ENCODE measurements at regions not wholly inside any gene's neighbourhood (a gene's known extent, or its start where the extent isn't known, plus 50 kb on each side); places are given as distances from the start of the nearest gene placed in this dataset.
"Not testable (repeated sequence)": the region's sequence is repeated elsewhere in the genome, so short reads cannot be mapped to it uniquely, and the experiment has no call there.

DNA sequence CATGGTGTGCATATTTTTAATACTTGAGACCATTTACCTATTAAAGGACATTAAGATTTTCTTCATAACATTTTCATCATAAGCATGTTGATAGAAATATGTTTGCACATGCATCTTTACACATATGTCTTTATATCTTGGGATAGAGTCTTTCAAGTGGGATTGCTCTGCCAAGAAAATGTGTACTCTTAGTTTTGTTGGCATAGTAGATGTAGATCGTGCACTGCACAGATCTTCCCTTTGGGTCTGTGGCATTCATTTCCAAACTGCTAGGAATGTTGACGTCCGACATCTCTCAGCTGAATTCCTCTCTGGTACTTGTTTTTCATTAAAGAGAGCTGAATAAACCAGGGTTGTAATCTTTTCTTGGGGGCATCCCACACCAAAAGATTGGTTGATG, 183.2 kb upstream of the RPRM start:
- in situ Hi-C loops (cut with HindIII; ENCODE audit: low pct_ligation_motif_present, low sequenced_read_pairs) = no loop called here
- H3K27ac ChIP-seq = no peak overlapping the region
- no peaks in the 10 kb centered on the region for H3K36me3 ChIP-seq (replicated peaks)
- TF ChIP-seq, protein P1, sequence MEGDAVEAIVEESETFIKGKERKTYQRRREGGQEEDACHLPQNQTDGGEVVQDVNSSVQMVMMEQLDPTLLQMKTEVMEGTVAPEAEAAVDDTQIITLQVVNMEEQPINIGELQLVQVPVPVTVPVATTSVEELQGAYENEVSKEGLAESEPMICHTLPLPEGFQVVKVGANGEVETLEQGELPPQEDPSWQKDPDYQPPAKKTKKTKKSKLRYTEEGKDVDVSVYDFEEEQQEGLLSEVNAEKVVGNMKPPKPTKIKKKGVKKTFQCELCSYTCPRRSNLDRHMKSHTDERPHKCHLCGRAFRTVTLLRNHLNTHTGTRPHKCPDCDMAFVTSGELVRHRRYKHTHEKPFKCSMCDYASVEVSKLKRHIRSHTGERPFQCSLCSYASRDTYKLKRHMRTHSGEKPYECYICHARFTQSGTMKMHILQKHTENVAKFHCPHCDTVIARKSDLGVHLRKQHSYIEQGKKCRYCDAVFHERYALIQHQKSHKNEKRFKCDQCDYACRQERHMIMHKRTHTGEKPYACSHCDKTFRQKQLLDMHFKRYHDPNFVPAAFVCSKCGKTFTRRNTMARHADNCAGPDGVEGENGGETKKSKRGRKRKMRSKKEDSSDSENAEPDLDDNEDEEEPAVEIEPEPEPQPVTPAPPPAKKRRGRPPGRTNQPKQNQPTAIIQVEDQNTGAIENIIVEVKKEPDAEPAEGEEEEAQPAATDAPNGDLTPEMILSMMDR (IDR thresholded peaks at IDR 0.05; ENCODE audit: low read depth, low read length, missing control alignments) = no peak
- no peaks in the 10 kb centered on the region for H3K27me3 ChIP-seq (replicated peaks)
- DNase-seq = no peak
- no peak overlapping the region for H3K4me3 ChIP-seq (ENCODE audit: low read depth, low read length)

GRCh38 chr2:153663371-153663770, 184.8 kb upstream of the RPRM start:
- DNase-seq = no peak
- H3K4me3 ChIP-seq (ENCODE audit: low read depth, low read length) = no peak overlapping the region
- in situ Hi-C loops (cut with HindIII; ENCODE audit: low pct_ligation_motif_present, low sequenced_read_pairs) = no loop called here
- H3K27ac ChIP-seq = no peak overlapping the region
- no peaks in the 10 kb centered on the region for H3K36me3 ChIP-seq (replicated peaks)
- TF ChIP-seq, protein P1 (IDR thresholded peaks at IDR 0.05; ENCODE audit: low read depth, low read length, missing control alignments) = no peak
- no peaks in the 10 kb centered on the region for H3K27me3 ChIP-seq (replicated peaks)

DNA sequence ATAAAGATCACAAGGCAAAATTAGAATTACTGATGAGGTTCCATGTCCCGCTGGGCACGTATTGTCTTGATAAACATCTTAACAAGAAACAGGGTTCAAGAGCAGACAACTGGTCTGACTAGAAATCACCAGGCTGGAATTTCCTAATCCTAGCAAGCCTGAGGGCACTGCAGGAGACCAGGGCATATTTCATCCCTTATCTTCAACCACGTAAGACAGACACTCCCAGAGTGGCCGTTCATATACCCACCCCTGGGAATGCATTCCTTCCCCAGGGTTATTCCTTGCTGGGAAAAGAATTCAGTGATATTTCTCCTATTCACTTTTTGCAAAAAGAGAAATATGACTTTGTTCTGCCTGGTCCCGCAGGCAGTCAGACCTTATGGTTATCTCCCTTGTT, 185.4 kb upstream of the RPRM start:
- H3K27me3 ChIP-seq (replicated peaks); DNase-seq; H3K36me3 ChIP-seq (replicated peaks); in situ Hi-C loops (cut with HindIII; ENCODE audit: low pct_ligation_motif_present, low sequenced_read_pairs); H3K4me3 ChIP-seq (ENCODE audit: low read depth, low read length); H3K27ac ChIP-seq: not testable (repeated sequence)

DNA sequence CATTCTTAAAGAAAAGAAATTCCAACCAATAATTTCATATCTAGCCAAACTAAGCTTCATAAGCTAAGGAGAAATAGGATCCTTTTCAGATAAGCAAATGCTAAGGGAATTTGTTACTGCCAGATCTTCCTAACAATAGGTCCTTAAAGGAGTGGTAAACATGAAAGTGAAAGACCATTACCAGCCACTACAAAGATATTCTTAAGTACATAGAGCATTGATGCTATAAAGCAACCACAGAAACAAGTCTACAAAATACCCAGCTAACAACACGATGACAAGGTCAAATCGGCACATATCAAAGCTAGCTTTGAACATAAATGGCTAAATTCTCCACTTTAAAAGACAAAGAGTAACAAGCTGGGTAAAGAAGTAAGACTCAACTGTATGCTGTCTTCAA, 188.9 kb upstream of the RPRM start:
- in situ Hi-C loops (cut with HindIII; ENCODE audit: low pct_ligation_motif_present, low sequenced_read_pairs) = no loop called here
- Histone ChIP-seq H3K4me3 (ENCODE audit: low read depth, low read length) (no peak overlapping the region), H3K27ac (no peak overlapping the region), H3K27me3 (replicated peaks) (no peaks in the 10 kb centered on the region), H3K36me3 (replicated peaks) (no peaks in the 10 kb centered on the region)
- TF ChIP-seq, protein P1 (IDR thresholded peaks at IDR 0.05; ENCODE audit: low read depth, low read length, missing control alignments) = no peak
- no peak for DNase-seq

DNA sequence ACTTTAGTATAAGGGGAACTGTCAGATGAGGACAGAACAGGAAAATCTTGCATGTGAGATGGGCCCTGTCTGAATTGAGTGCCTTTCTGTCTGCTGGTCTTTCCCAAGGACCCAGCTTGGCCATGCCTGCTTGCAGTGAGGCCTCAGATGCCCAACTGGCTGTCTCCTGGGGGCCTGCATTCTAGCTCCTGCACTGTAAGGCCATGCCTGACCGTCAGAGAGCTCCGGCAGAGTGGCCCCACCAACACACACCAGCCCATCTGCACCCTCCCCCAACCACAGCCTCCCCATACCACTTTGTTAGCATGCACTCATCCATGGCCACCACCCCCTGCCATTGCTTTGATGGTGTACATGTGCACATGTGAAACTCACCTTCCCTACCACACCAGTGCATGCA, 190.4 kb upstream of the RPRM start:
- in situ Hi-C loops (cut with HindIII; ENCODE audit: low pct_ligation_motif_present, low sequenced_read_pairs) = no loop called here
- Histone ChIP-seq H3K4me3 (ENCODE audit: low read depth, low read length) (no peak overlapping the region), H3K36me3 (replicated peaks) (no peaks in the 10 kb centered on the region), H3K27ac (no peak overlapping the region), H3K27me3 (replicated peaks) (no peaks in the 10 kb centered on the region)
- TF ChIP-seq, protein P1 (IDR thresholded peaks at IDR 0.05; ENCODE audit: low read depth, low read length, missing control alignments) = no peak
- no peak for DNase-seq

- H3K36me3 ChIP-seq (replicated peaks) = no peaks in the 10 kb centered on the region
- in situ Hi-C loops (cut with HindIII; ENCODE audit: low pct_ligation_motif_present, low sequenced_read_pairs) = no loop called here
Observed at GRCh38 chr2:153710128-153710527, 161.6 kb upstream of the GALNT13 start.

More at GRCh38 chr2:153710128-153710527, 161.6 kb upstream of the GALNT13 start:
- no peak overlapping the region for H3K4me3 ChIP-seq (ENCODE audit: low read depth, low read length)
- TF ChIP-seq, protein P1 (IDR thresholded peaks at IDR 0.05; ENCODE audit: low read depth, low read length, missing control alignments) = no peak
- DNase-seq = no peak
- no peaks in the 10 kb centered on the region for H3K27me3 ChIP-seq (replicated peaks)
- no peak overlapping the region for H3K27ac ChIP-seq
